Lower leg skin (tissue), 3 donors: ENCODE measurements at regions not wholly inside any gene's neighbourhood (a gene's known extent, or its start where the extent isn't known, plus 50 kb on each side); places are given as distances from the start of the nearest gene placed in this dataset.

Experiments used
- CTCF ChIP-seq, 3 donors: fragments of 450-650 bp; IDR thresholded peaks; one replicate each; pipeline ENCODE4 v1.5.1; 2016; ENCODE audit warnings: antibody characterized with exemption in 3 of 3, mild to moderate bottlenecking in 3 of 3, moderate library complexity in 2 of 3
- POLR2A ChIP-seq, 2 donors: fragments of 450-650 bp; IDR thresholded peaks; one replicate each; pipeline ENCODE4 v1.6.1; 2016 to 2017; ENCODE audit warnings: antibody characterized with exemption in 2 of 2, mild to moderate bottlenecking in 1 of 2, moderate library complexity in 1 of 2

DNA sequence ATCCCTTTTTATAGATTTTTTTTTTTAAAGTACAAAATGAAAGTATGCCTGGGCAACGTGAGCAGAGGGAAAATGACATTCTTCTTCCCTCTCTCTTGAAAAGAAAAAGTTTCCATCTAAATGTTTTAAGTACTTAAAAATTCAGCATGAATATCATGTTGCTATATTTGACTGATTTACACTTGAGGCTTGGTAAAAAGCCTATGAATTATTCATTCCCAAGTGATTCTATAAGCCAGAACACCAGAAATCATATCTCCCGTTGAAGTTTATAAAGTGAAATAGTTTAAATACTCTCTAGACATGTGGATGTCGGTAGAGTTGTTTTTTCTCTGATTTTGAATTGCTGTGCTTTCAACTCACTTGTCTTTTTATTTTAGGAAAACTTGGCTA, 276.2 kb upstream of the RARB start:
- TF ChIP-seq CTCF (IDR thresholded peaks at IDR 0.05) (no peak), POLR2A (IDR thresholded peaks at IDR 0.05) (no peak)
